SK-N-SH (cell line): ENCODE measurements at regions not wholly inside any gene's neighbourhood (a gene's known extent, or its start where the extent isn't known, plus 50 kb on each side); places are given as distances from the start of the nearest gene placed in this dataset.
"Not testable (repeated sequence)": the region's sequence is repeated elsewhere in the genome, so short reads cannot be mapped to it uniquely, and the experiment has no call there.

Experiments
- CTCF ChIA-PET: fragments of 300-600, 350-600 bp; formaldehyde crosslinking; extraction: SDS; loops from one replicate; lab custom pipeline; 2021; lab: Yijun Ruan, JAX
- POLR2A ChIA-PET: fragments of 350-600 bp; sonication (Branson Sonifier 250); formaldehyde crosslinking; extraction: SDS; loops from one replicate; lab custom pipeline; 2020; ENCODE audit warnings: antibody characterized with exemption, inconsistent platforms; lab: Yijun Ruan, JAX
- DNase-seq: peaks from one replicate; pipeline ENCODE4 v3.0.0; 2012
- H2AFZ ChIP-seq: fragments of 200-600 bp; sonication (generic); 2 replicates; pipeline ENCODE4 v1.8.1; 2016; ENCODE audit warnings: antibody characterized with exemption, mild to moderate bottlenecking, low read depth
- H3F3A ChIP-seq: fragments of 200-600 bp; sonication (generic); replicated peaks from 2 replicates; pipeline ENCODE3; 2016; ENCODE audit warnings: antibody characterized with exemption, mild to moderate bottlenecking; ENCODE audit not compliant: insufficient read depth
- H3K27ac ChIP-seq, 2 experiments: fragments of 200-500 bp in 1 of 2; fragments of 200-600 bp in 1 of 2; sonication (Bioruptor generic) in 1 of 2; sonication (generic), shearing (Covaris generic) in 1 of 2; 2 replicates each; pipeline versions ENCODE4 v1.5.1 to v1.6.1; 2014 to 2016; ENCODE audit warnings: low read depth in 2 of 2, inconsistent platforms in 1 of 2, low read length in 1 of 2, mild to moderate bottlenecking in 1 of 2, mixed read lengths in 1 of 2
- H3K27me3 ChIP-seq: fragments of 200-600 bp; sonication (generic), shearing (Covaris generic); 2 replicates; pipeline ENCODE4 v1.6.1; 2016; ENCODE audit warnings: mixed run types; ENCODE audit not compliant: insufficient read depth
- H3K36me3 ChIP-seq, 2 experiments: fragments of 200-500 bp in 1 of 2; fragments of 200-600 bp in 1 of 2; sonication (Bioruptor generic) in 1 of 2; sonication (generic) in 1 of 2; replicated peaks in 1 of 2; 2 replicates each; pipeline versions ENCODE3 to v1.5.1; 2014 to 2016; ENCODE audit warnings: low read length in 1 of 2, mild to moderate bottlenecking in 1 of 2; ENCODE audit not compliant: insufficient read depth in 2 of 2, control insufficient read depth in 1 of 2
- H3K4me1 ChIP-seq, 2 experiments: fragments of 200-500 bp in 1 of 2; fragments of 200-600 bp in 1 of 2; sonication (Bioruptor generic) in 1 of 2; sonication (generic), shearing (Covaris generic) in 1 of 2; 2 replicates each; pipeline versions ENCODE4 v1.5.1 to v1.6.1; 2014 to 2016; ENCODE audit warnings: low read depth in 1 of 2, low read length in 1 of 2, mixed run types in 1 of 2; ENCODE audit not compliant: insufficient read depth in 2 of 2, control insufficient read depth in 1 of 2
- H3K4me2 ChIP-seq: fragments of 200-600 bp; sonication (generic), shearing (Covaris generic); 2 replicates; pipeline ENCODE4 v1.6.1; 2017; ENCODE audit warnings: mixed run types
- H3K4me3 ChIP-seq, 2 experiments: fragments of 200-500 bp in 1 of 2; fragments of 200-600 bp in 1 of 2; sonication (Bioruptor generic) in 1 of 2; sonication (generic), shearing (Covaris generic) in 1 of 2; 2 replicates each; pipeline versions ENCODE4 v1.5.1 to v1.8.1; 2014 to 2016; ENCODE audit warnings: low read depth in 2 of 2, inconsistent platforms in 1 of 2, low read length in 1 of 2, mild to moderate bottlenecking in 1 of 2, mixed read lengths in 1 of 2, moderate library complexity in 1 of 2
- H3K79me2 ChIP-seq: fragments of 200-600 bp; sonication (generic); 2 replicates; pipeline ENCODE4 v1.8.1; 2017; ENCODE audit warnings: mild to moderate bottlenecking; ENCODE audit not compliant: insufficient read depth
- H3K9ac ChIP-seq: fragments of 200-600 bp; sonication (generic); 2 replicates; pipeline ENCODE4 v1.6.1; 2017; ENCODE audit warnings: mixed run types
- H3K9me2 ChIP-seq: fragments of 200-600 bp; sonication (generic); 2 replicates; pipeline ENCODE4 v1.6.1; 2017; ENCODE audit warnings: mixed run types
- H3K9me3 ChIP-seq: fragments of 200-600 bp; sonication (generic); 2 replicates; pipeline ENCODE4 v1.6.1; 2017; ENCODE audit warnings: mixed run types, mild to moderate bottlenecking, moderate library complexity
- H4K20me1 ChIP-seq: fragments of 200-600 bp; sonication (generic); 2 replicates; pipeline ENCODE4 v1.6.1; 2017; ENCODE audit warnings: mild to moderate bottlenecking, mixed run types; ENCODE audit not compliant: insufficient read depth
- CHD2 ChIP-seq: fragments of 150-350 bp; IDR thresholded peaks from 2 replicates; pipeline ENCODE4 v1.6.1; 2018; ENCODE audit warnings: low read length; ENCODE audit not compliant: partially characterized antibody
- EZH2phosphoT487 ChIP-seq: fragments of 200-600 bp; sonication (generic); IDR thresholded peaks from 2 replicates; pipeline ENCODE4 v1.6.1; 2017; ENCODE audit warnings: low read depth, mixed run types, mild to moderate bottlenecking, antibody characterized with exemption, moderate library complexity, borderline replicate concordance
- FOSL2 ChIP-seq: IDR thresholded peaks from 2 replicates; pipeline ENCODE4 v1.4.0; 2012; ENCODE audit warnings: low read depth, mild to moderate bottlenecking, moderate library complexity, borderline replicate concordance
- FOXM1 ChIP-seq: IDR thresholded peaks from 2 replicates; pipeline ENCODE4 v1.4.0; 2012; ENCODE audit warnings: low read depth, mild to moderate bottlenecking
- GABPA ChIP-seq: IDR thresholded peaks from 2 replicates; pipeline ENCODE4 v1.4.0; 2012; ENCODE audit warnings: low read depth, mild to moderate bottlenecking
- GATA2 ChIP-seq: sonication (generic); formaldehyde crosslinking; IDR thresholded peaks from 2 replicates; pipeline ENCODE4 v1.5.0; 2020; ENCODE audit warnings: mild to moderate bottlenecking, missing genetic modification reagents
- JUND ChIP-seq: IDR thresholded peaks from 2 replicates; pipeline ENCODE4 v1.4.0; 2012
- MAX ChIP-seq: IDR thresholded peaks from 2 replicates; pipeline ENCODE4 v1.4.0; 2012; ENCODE audit warnings: low read depth
- MEF2A ChIP-seq: IDR thresholded peaks from 2 replicates; pipeline ENCODE4 v1.4.0; 2012; ENCODE audit warnings: low read depth, borderline replicate concordance
- PBX3 ChIP-seq: IDR thresholded peaks from 2 replicates; pipeline ENCODE4; 2012
- RFX5 ChIP-seq: IDR thresholded peaks from 2 replicates; pipeline ENCODE4 v1.6.1; 2012; ENCODE audit warnings: mild to moderate bottlenecking, improper control_type of control experiment, low read length
- RXRA ChIP-seq: IDR thresholded peaks from 2 replicates; pipeline ENCODE4 v1.4.0; 2012; ENCODE audit warnings: low read depth, mild to moderate bottlenecking, borderline replicate concordance
- SIN3A ChIP-seq: IDR thresholded peaks from 2 replicates; pipeline ENCODE4 v1.6.1; 2012; ENCODE audit warnings: low read depth, mild to moderate bottlenecking, low read length, moderate library complexity, borderline replicate concordance
- TAF1 ChIP-seq: IDR thresholded peaks from 2 replicates; pipeline ENCODE4 v1.6.1; 2012; ENCODE audit warnings: low read depth, mild to moderate bottlenecking, low read length, moderate library complexity, borderline replicate concordance
- USF2 ChIP-seq: fragments of 150-350 bp; IDR thresholded peaks from 2 replicates; pipeline ENCODE4 v1.6.1; 2017; ENCODE audit warnings: antibody characterized with exemption, low read length, low read depth, borderline replicate concordance
- YY1 ChIP-seq: IDR thresholded peaks from 2 replicates; pipeline ENCODE4 v1.4.0; 2012; ENCODE audit warnings: low read depth, mild to moderate bottlenecking
- ZBTB33 ChIP-seq: IDR thresholded peaks from 2 replicates; pipeline ENCODE4 v1.4.0; 2012; ENCODE audit warnings: low read depth, borderline replicate concordance
- WGBS: methylation state at CpG from one replicate; pipeline ENCODE4 v1.1.6; 2017; ENCODE audit warnings: low lambda C conversion rate; 5-methylcytosine and 5-hydroxymethylcytosine counted together
- TF ChIP-seq, protein P1 (sequence below): fragments of 200-600 bp; sonication (generic); IDR thresholded peaks from 2 replicates; pipeline ENCODE4 v1.6.1; 2017; ENCODE audit warnings: antibody characterized with exemption, mild to moderate bottlenecking, moderate library complexity
- TF ChIP-seq, protein P2 (sequence below): IDR thresholded peaks from 2 replicates; pipeline ENCODE4 v1.6.1; 2012; ENCODE audit warnings: mild to moderate bottlenecking, low read depth, low read length, moderate library complexity

- WGBS = 86% methylated on average over 3 of the region's 3 CpGs
- H3F3A ChIP-seq, H3K27ac ChIP-seq, H3K9me3 ChIP-seq, H3K4me3 ChIP-seq, H3K9ac ChIP-seq, H3K79me2 ChIP-seq, H2AFZ ChIP-seq, H3K9me2 ChIP-seq, DNase-seq, H3K27me3 ChIP-seq, H3K4me1 ChIP-seq, CTCF ChIA-PET, H3K4me2 ChIP-seq, H4K20me1 ChIP-seq, POLR2A ChIA-PET: not testable (repeated sequence)
- peaks cover 36 to 53% of the 10 kb centered on the region in 2 experiments for H3K36me3 ChIP-seq
These were observed 61.5 kb upstream of the ANKS1B start for GRCh38 chr12:100046202-100046601.

GRCh38 chr12:100044266-100044665 lies 59.5 kb upstream of the ANKS1B start:
- H3K4me3 ChIP-seq = no peak overlapping the region
- H3K79me2 ChIP-seq = no peaks in the 10 kb centered on the region
- H4K20me1 ChIP-seq = no peaks in the 10 kb centered on the region
- no peak overlapping the region for H2AFZ ChIP-seq
- no peak overlapping the region for H3K9ac ChIP-seq
- no peaks in the 10 kb centered on the region for H3K9me2 ChIP-seq
- H3K4me1 ChIP-seq = no peaks in the 10 kb centered on the region
- no peaks in the 10 kb centered on the region for H3F3A ChIP-seq
- H3K4me2 ChIP-seq = no peak overlapping the region
- no peak for DNase-seq
- ChIA-PET CTCF (no interaction called here), POLR2A (no interaction called here)
- WGBS = 88% methylated on average over 3 of the region's 3 CpGs
- H3K27ac ChIP-seq = no peak overlapping the region
- peaks cover 21 to 52% of the 10 kb centered on the region in 2 experiments for H3K36me3 ChIP-seq
- H3K9me3 ChIP-seq = no peaks in the 10 kb centered on the region
- H3K27me3 ChIP-seq = no peaks in the 10 kb centered on the region
- no peak for TF ChIP-seq SIN3A
- TF ChIP-seq RXRA = no peak
- peak; percentile 22; the same call in 1 of the 2 replicates for TF ChIP-seq FOSL2
- TF ChIP-seq RFX5 = no peak
- no peak for TF ChIP-seq MEF2A
- TF ChIP-seq YY1 = no peak
- TF ChIP-seq, protein P1, sequence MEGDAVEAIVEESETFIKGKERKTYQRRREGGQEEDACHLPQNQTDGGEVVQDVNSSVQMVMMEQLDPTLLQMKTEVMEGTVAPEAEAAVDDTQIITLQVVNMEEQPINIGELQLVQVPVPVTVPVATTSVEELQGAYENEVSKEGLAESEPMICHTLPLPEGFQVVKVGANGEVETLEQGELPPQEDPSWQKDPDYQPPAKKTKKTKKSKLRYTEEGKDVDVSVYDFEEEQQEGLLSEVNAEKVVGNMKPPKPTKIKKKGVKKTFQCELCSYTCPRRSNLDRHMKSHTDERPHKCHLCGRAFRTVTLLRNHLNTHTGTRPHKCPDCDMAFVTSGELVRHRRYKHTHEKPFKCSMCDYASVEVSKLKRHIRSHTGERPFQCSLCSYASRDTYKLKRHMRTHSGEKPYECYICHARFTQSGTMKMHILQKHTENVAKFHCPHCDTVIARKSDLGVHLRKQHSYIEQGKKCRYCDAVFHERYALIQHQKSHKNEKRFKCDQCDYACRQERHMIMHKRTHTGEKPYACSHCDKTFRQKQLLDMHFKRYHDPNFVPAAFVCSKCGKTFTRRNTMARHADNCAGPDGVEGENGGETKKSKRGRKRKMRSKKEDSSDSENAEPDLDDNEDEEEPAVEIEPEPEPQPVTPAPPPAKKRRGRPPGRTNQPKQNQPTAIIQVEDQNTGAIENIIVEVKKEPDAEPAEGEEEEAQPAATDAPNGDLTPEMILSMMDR = no peak
- 0 out of 2 replicates have a peak, but pooled peaks have one; percentile 21 for TF ChIP-seq JUND
- no peak for TF ChIP-seq TAF1
- TF ChIP-seq EZH2phosphoT487 = no peak
- TF ChIP-seq GATA2 (CRISPR knock-in tag) = no peak
- no peak for TF ChIP-seq GABPA
- TF ChIP-seq ZBTB33 = no peak
- TF ChIP-seq FOXM1 = no peak
- TF ChIP-seq MAX = no peak
- no peak for TF ChIP-seq USF2
- no peak for TF ChIP-seq CHD2
- TF ChIP-seq, protein P2, sequence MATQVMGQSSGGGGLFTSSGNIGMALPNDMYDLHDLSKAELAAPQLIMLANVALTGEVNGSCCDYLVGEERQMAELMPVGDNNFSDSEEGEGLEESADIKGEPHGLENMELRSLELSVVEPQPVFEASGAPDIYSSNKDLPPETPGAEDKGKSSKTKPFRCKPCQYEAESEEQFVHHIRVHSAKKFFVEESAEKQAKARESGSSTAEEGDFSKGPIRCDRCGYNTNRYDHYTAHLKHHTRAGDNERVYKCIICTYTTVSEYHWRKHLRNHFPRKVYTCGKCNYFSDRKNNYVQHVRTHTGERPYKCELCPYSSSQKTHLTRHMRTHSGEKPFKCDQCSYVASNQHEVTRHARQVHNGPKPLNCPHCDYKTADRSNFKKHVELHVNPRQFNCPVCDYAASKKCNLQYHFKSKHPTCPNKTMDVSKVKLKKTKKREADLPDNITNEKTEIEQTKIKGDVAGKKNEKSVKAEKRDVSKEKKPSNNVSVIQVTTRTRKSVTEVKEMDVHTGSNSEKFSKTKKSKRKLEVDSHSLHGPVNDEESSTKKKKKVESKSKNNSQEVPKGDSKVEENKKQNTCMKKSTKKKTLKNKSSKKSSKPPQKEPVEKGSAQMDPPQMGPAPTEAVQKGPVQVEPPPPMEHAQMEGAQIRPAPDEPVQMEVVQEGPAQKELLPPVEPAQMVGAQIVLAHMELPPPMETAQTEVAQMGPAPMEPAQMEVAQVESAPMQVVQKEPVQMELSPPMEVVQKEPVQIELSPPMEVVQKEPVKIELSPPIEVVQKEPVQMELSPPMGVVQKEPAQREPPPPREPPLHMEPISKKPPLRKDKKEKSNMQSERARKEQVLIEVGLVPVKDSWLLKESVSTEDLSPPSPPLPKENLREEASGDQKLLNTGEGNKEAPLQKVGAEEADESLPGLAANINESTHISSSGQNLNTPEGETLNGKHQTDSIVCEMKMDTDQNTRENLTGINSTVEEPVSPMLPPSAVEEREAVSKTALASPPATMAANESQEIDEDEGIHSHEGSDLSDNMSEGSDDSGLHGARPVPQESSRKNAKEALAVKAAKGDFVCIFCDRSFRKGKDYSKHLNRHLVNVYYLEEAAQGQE = no peak
- TF ChIP-seq PBX3 = peak; percentile 66
